ENCODE measurements at regions not wholly inside any gene's neighbourhood (a gene's known extent, or its start where the extent isn't known, plus 50 kb on each side); places are given as distances from the start of the nearest gene placed in this dataset.

- TF ChIP-seq CTCF (IDR thresholded peaks at IDR 0.05; ENCODE audit: low read depth, low read length, poor library complexity, severe bottlenecking) (no peak), EZH2phosphoT487 (IDR thresholded peaks at IDR 0.05; ENCODE audit: borderline replicate concordance, low read length) (no peak)
Measured at GRCh38 chr18:26791676-26792075, 73.8 kb downstream of the AQP4 start.
